ENCODE measurements at regions not wholly inside any gene's neighbourhood (a gene's known extent, or its start where the extent isn't known, plus 50 kb on each side); places are given as distances from the start of the nearest gene placed in this dataset.

DNA sequence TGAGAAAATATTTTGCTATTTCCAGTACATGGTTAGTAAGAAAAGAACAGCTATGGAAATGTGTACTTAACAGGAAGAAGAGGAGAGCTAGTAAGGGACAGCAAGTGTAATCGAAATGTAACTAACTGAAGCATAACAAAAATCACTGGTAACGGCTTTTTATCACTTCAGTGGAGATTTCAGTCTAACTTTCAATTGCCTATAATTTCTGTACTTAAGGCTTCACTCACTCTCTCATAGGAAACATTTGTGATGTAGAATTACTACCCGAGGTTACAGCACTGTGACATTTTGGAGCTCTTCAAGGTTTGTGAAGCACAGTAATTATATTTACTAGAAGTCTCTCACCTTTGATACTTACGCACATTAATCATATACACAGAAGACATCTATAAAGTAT lies 1119.1 kb downstream of the AMY1C start:
- no peak for TF ChIP-seq CTCF (IDR thresholded peaks at IDR 0.05)
- H3K4me1 ChIP-seq (ENCODE audit: control insufficient read depth in 1 of 2, low read depth in 2 of 2) = no peaks in the 10 kb centered on the region
- no peaks in the 10 kb centered on the region for H3K36me3 ChIP-seq
- no peak overlapping the region for H3K27ac ChIP-seq
- H3K9me3 ChIP-seq = no peaks in the 10 kb centered on the region
- H3K4me3 ChIP-seq = no peak overlapping the region
- no peaks in the 10 kb centered on the region for H3K27me3 ChIP-seq (replicated peaks; ENCODE audit: insufficient read depth)
- ATAC-seq (ENCODE audit: insufficient number of reproducible peaks, low FRiP score, low read depth) (no peak), DNase-seq (ENCODE audit: low spot score) (no peak)

DNA sequence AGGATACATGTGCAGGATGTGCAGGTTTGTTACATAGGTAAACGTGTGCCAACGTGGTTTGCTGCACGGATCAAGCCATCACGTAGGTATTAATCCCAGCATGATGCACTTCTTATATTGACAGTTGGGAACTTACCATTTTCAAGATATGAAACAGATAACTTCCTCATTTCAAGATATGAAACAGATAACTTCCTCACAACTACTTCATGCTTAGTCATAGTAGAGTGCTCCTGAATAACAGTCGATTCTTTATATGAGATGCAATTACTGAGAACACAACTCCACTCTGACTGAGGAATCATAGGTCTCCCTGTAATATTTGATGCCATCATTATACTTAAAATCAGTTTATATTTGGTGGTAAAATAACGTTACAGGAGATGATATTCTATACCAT lies 1124.3 kb downstream of the AMY1C start:
- Histone ChIP-seq H3K36me3 (no peaks in the 10 kb centered on the region), H3K4me1 (ENCODE audit: control insufficient read depth in 1 of 2, low read depth in 2 of 2) (no peaks in the 10 kb centered on the region), H3K27ac (no peak overlapping the region), H3K27me3 (replicated peaks; ENCODE audit: insufficient read depth) (no peaks in the 10 kb centered on the region), H3K9me3 (no peaks in the 10 kb centered on the region), H3K4me3 (no peak overlapping the region)
- no peak for TF ChIP-seq CTCF (IDR thresholded peaks at IDR 0.05)
- DNase-seq (ENCODE audit: low spot score) (no peak), ATAC-seq (ENCODE audit: insufficient number of reproducible peaks, low FRiP score, low read depth) (no peak)

- Histone ChIP-seq H3K4me3 (no peak overlapping the region), H3K9me3 (no peaks in the 10 kb centered on the region), H3K27me3 (replicated peaks; ENCODE audit: insufficient read depth) (no peaks in the 10 kb centered on the region), H3K27ac (no peak overlapping the region), H3K4me1 (ENCODE audit: control insufficient read depth in 1 of 2, low read depth in 2 of 2) (no peaks in the 10 kb centered on the region), H3K36me3 (no peaks in the 10 kb centered on the region)
- DNase-seq (ENCODE audit: low spot score) (no peak), ATAC-seq (ENCODE audit: insufficient number of reproducible peaks, low FRiP score, low read depth) (no peak)
- no peak for TF ChIP-seq CTCF (IDR thresholded peaks at IDR 0.05)
Measured at GRCh38 chr1:104878203-104878909, 1128.7 kb downstream of the AMY1C start.

GRCh38 chr1:104884939-104885338 lies 1135.2 kb downstream of the AMY1C start:
- no peak for TF ChIP-seq CTCF (IDR thresholded peaks at IDR 0.05)
- ATAC-seq (ENCODE audit: insufficient number of reproducible peaks, low FRiP score, low read depth) (no peak), DNase-seq (ENCODE audit: low spot score) (no peak)
- no peak overlapping the region for H3K27ac ChIP-seq
- H3K4me1 ChIP-seq (ENCODE audit: control insufficient read depth in 1 of 2, low read depth in 2 of 2) = no peaks in the 10 kb centered on the region
- H3K36me3 ChIP-seq = no peaks in the 10 kb centered on the region
- H3K27me3 ChIP-seq (replicated peaks; ENCODE audit: insufficient read depth) = no peaks in the 10 kb centered on the region
- H3K9me3 ChIP-seq = no peaks in the 10 kb centered on the region
- no peak overlapping the region for H3K4me3 ChIP-seq

DNA sequence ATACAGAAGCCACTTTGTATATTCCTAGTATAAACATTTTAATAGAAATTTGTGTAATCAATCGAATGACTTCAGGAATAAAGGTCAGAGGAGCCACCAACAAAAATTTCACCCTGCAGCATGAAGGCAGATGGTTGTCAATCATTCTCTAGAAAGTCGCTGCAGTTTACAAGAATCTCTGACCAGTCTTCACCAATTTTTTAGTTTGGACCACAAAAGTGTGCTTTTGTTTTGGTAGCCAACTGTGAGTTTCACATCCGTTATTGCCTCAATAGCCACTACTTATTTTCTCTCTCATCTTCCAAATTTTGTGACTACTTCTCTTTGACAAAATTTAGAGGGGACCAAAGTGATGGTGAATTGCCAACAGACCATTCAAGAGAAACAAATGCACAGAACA lies 1155.6 kb downstream of the AMY1C start:
- no peaks in the 10 kb centered on the region for H3K36me3 ChIP-seq
- H3K9me3 ChIP-seq = peaks cover 3% of the 10 kb centered on the region
- H3K27me3 ChIP-seq (replicated peaks; ENCODE audit: insufficient read depth) = no peaks in the 10 kb centered on the region
- no peak for TF ChIP-seq CTCF (IDR thresholded peaks at IDR 0.05)
- H3K27ac ChIP-seq = no peak overlapping the region
- no peak for ATAC-seq (ENCODE audit: insufficient number of reproducible peaks, low FRiP score, low read depth)
- no peak for DNase-seq (ENCODE audit: low spot score)
- no peak overlapping the region for H3K4me3 ChIP-seq
- no peaks in the 10 kb centered on the region for H3K4me1 ChIP-seq (ENCODE audit: control insufficient read depth in 1 of 2, low read depth in 2 of 2)

Measured in thoracic aorta (tissue), 2 donors.